AG10803 (cell line): ENCODE measurements at regions not wholly inside any gene's neighbourhood (a gene's known extent, or its start where the extent isn't known, plus 50 kb on each side); places are given as distances from the start of the nearest gene placed in this dataset.

Source experiments
- DNase-seq: peaks from one replicate; pipeline ENCODE4 v3.0.0; 2010; ENCODE audit warnings: low read depth
- H3K4me3 ChIP-seq: 2 replicates; pipeline ENCODE4 v1.5.1; 2011; ENCODE audit warnings: mild to moderate bottlenecking, low read length, control low read depth
- CTCF ChIP-seq: conservative IDR thresholded peaks from 2 replicates; pipeline ENCODE4 v1.5.1; 2011; ENCODE audit warnings: mild to moderate bottlenecking, low read length, control low read depth, inconsistent platforms

- no peak for DNase-seq
- TF ChIP-seq CTCF, result no peak
- H3K4me3 ChIP-seq, result no peak overlapping the region
Measured at GRCh38 chrX:75673468-75673867, 111.6 kb downstream of the MAGEE2 start.

- no peak for TF ChIP-seq CTCF
- H3K4me3 ChIP-seq, result no peak overlapping the region
- DNase-seq, result no peak
Measured at GRCh38 chrX:75655627-75656026, 129.4 kb downstream of the MAGEE2 start.

- no peak overlapping the region for H3K4me3 ChIP-seq
- no peak for DNase-seq
- TF ChIP-seq CTCF, result no peak
Measured at GRCh38 chrX:75649829-75650228, 127.0 kb upstream of the ZDHHC15 start.

GRCh38 chrX:75648803-75649588 lies 126.2 kb upstream of the ZDHHC15 start:
- no peak overlapping the region for H3K4me3 ChIP-seq
- DNase-seq, result no peak
- no peak for TF ChIP-seq CTCF

- H3K4me3 ChIP-seq, result no peak overlapping the region
- no peak for TF ChIP-seq CTCF
- DNase-seq, result no peak
Measured at GRCh38 chrX:75642811-75643361, 120.0 kb upstream of the ZDHHC15 start.

- TF ChIP-seq CTCF, result no peak
- no peak for DNase-seq
Measured at GRCh38 chrX:75638332-75638731, 115.5 kb upstream of the ZDHHC15 start.

GRCh38 chrX:75625232-75625631 lies 102.4 kb upstream of the ZDHHC15 start:
- TF ChIP-seq CTCF, result no peak
- H3K4me3 ChIP-seq, result no peak overlapping the region
- no peak for DNase-seq

More at GRCh38 chrX:75638332-75638731, 115.5 kb upstream of the ZDHHC15 start:
- no peak overlapping the region for H3K4me3 ChIP-seq
